Fibroblast of peridontal ligament (primary cell): ENCODE measurements at regions not wholly inside any gene's neighbourhood (a gene's known extent, or its start where the extent isn't known, plus 50 kb on each side); places are given as distances from the start of the nearest gene placed in this dataset.
"Not testable (repeated sequence)": the region's sequence is repeated elsewhere in the genome, so short reads cannot be mapped to it uniquely, and the experiment has no call there.

Experiments used
- DNase-seq: peaks from one replicate; pipeline ENCODE4 v3.0.0-alpha.2; 2010; ENCODE audit errors: extremely low read depth

GRCh38 chr20:29763821-29764511 lies 1493.5 kb upstream of the DEFB115 start:
- DNase-seq = no peak

DNA sequence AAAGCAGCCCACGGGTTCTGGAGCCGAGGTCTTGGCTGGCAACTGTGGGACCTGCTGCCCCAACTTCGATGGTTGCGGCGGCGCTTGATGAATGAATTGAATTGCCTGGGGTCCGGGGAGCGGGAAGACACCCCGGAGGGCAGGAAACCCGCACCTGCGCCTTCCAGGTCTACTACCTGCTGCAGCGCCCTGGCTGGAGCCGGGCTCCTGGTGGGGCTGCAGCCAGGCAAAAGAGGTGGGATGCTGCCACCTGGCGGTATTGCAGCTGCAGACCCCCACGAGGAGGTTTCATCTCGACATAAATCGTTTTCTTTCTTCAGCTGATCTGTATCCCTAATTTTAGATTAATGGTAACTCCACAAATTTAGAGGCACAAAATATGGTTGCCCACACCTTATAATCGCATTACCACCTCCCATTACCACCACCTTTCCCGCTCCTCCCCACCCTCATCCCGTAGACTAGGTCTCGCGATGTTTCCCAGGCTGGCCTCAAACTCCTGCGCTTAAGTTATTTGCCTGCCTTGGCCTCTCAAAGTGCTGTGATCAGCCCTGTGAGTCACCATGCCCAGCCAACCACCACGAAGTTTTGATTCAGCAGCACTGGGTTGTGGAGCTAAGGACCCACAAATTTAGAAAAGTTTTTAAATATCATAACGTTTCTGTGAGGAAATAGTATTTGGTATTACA lies 1492.4 kb upstream of the DEFB115 start:
- DNase-seq = not testable (repeated sequence)

GRCh38 chr20:29778033-29778432 lies 1479.4 kb upstream of the DEFB115 start:
- not testable (repeated sequence) for DNase-seq

- not testable (repeated sequence) for DNase-seq
Measured at GRCh38 chr20:29781217-29781616, 1476.2 kb upstream of the DEFB115 start.

- not testable (repeated sequence) for DNase-seq
Measured at GRCh38 chr20:29781891-29782290, 1475.6 kb upstream of the DEFB115 start.

DNA sequence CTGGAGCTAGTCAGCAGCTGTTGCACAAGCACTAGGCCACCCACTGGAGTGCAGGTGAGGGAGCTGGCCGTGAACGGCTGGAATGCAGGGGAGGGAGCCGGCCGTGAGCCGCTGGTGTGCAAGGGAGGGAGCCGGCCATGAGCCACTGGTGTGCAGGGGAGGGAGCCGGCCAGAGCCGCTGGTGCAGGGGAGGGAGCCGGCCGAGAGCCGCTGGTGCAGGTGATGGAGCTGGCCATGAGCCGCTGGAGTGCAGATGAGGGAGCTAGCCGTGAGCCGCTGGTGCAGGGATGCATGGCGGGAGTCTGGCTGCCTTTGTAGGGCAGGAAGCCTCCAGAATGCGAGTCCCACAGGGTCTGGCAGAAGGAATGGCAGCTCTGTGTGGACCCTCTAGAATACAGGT lies 1470.0 kb upstream of the DEFB115 start:
- DNase-seq = not testable (repeated sequence)

- DNase-seq = no peak
Measured at GRCh38 chr20:29790510-29790909, 1467.0 kb upstream of the DEFB115 start.

DNA sequence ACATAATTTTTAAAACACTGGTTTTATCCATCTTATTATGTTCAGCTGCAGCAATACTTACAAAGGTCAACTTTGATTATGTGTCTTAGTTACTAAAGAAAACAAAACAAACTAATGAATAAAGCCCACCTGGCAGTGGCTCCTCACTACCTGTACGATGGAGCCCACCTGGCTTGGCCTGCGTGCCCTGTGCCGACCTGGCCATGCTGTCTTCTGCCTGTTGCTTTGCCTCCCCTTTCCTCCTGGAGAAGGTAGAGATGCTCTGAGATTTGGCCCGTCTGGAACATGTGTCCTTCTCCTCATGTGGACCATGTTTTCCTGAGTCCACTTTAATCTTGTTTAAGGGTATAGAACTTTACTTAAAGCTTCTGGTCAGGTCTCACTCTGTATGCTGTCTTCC lies 1426.0 kb upstream of the DEFB115 start:
- DNase-seq = not testable (repeated sequence)

GRCh38 chr20:29868014-29868413 lies 1389.5 kb upstream of the DEFB115 start:
- not testable (repeated sequence) for DNase-seq

- DNase-seq = not testable (repeated sequence)
Measured at GRCh38 chr20:29868688-29869087, 1388.8 kb upstream of the DEFB115 start.

DNA sequence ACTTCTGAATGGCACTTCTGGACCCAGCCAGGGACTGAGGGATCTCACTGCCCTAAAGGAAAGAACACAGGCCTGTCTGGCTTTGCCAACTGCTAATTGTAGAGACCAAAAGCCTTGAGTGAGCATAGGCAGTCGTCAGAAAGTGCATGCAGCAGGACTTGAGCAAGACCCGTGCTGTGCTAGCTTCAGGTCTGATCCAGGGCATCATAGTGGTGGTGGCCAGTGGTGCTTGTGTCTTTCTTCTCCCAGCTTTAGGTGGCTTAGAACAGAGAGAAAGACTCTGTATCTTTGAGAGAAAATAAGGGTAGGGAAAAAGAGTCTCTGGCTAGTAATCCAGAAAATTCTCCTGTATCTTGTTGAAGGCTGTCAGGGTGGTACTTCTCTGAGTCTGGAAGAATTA lies 1385.6 kb upstream of the DEFB115 start:
- not testable (repeated sequence) for DNase-seq

- DNase-seq = peak; percentile 19
Measured at GRCh38 chr20:29873946-29874345, 1383.5 kb upstream of the DEFB115 start.

DNA sequence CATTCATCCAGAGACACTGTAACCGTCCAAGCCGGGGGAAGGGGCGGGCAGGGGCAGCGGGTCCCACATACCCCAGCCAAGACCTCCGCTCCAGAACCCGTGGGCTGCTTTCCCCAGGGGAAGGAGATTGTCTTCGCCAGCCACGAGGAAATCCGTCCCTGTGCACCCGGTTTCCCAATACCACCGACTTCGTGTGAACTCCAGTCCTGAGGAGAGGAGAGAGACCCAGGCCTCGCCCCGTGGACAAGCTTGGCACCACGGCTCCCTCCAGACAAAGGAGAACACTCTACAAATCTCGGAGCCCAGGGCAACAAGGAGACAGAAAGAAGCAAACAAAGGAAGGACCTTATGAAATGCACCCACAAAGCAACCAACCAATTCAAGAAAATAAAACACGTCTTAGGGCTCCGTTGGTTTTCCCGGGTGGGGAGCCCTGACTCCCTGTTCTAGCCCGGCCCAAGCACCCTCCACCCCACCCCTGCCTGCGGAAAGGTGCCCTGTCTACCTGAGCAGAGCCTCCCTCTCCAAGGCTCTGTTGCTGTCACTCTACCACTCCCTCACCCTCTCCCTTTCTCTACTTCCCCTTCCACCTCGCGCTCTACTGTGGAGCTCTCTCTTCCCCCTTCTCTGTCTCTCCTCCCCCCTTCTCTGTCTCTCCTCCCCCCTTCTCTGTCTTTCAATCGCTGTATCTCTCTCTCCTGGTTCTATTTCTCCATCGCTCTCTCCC lies 1382.8 kb upstream of the DEFB115 start:
- DNase-seq = no peak

DNA sequence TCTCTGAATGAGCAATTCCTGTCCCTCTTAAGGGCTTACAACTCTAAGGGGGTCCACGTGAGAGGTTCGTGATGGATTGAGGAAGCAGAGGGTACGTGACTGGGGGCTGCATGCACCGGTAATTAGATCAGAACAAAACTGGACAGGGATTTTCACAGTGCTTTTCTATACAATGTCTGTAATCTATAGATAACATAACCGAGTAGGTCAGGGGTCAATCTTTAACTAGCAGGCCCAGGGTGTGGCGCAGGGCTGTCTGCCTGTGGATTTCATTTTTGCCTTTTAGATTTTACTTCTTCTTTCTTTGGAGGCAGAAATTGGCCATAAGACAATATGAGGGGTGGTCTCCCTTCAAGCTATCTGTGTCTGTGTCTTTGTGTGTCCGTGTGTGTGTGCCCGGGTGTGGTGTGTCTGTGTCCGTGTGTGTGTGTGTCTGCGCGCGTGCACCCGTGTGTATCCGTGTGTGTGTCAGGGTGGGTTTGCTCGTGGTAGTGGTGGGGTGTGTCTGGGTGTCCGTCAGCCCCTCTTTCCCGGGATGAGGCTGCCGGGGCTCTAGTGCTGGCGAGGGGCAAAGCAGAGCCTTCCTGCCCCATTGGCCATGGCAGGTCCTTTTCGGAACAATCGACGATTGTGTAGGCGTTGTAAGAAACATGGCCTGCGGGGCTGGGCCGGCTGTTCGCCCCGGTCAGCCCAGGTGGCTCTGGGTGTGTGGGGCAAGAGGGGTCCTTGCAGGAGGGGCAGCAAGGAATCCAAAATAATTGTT lies 1382.0 kb upstream of the DEFB115 start:
- DNase-seq = not testable (repeated sequence)

DNA sequence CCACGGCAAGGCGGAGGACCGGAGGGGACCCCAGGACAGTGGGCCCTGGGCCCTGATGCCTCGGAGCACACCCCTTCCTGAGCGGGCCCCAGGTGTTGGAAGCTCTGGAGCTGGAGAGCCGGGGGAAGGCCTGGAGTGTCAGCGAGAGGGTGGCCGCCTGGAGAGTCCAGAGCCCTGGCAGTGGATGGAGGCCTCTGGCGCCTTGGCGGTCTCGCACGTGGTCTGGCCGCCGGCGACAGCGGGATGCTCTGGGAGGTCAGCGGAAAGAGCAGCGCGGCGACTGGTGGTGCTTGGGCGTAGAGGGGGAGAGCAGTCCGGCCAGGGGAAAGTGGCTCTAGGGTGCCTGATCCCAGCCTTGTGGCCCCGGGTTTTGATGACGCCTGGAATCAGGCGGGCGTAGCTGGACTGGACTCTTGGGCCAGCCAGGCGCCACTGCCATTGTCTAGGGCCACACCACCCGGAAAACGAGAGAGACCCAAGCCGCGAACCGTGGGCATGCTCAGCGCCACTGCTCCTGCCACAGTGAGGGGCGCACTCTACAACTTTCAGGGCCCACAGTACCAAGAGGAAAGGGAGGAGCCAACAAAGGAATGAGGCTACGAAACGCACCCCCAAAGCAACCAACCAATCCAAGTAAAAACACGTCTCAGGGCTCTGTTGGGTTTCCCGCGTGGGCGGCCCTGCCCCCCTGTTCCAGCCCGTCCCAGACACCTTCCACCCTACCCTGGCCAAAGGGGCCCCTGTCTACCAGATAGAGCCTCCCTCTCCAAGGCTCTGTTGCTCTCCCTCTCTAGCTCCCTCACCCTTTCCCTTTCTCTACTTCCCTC lies 1381.2 kb upstream of the DEFB115 start:
- not testable (repeated sequence) for DNase-seq

- no peak for DNase-seq
Measured at GRCh38 chr20:29876911-29877285, 1380.6 kb upstream of the DEFB115 start.

DNA sequence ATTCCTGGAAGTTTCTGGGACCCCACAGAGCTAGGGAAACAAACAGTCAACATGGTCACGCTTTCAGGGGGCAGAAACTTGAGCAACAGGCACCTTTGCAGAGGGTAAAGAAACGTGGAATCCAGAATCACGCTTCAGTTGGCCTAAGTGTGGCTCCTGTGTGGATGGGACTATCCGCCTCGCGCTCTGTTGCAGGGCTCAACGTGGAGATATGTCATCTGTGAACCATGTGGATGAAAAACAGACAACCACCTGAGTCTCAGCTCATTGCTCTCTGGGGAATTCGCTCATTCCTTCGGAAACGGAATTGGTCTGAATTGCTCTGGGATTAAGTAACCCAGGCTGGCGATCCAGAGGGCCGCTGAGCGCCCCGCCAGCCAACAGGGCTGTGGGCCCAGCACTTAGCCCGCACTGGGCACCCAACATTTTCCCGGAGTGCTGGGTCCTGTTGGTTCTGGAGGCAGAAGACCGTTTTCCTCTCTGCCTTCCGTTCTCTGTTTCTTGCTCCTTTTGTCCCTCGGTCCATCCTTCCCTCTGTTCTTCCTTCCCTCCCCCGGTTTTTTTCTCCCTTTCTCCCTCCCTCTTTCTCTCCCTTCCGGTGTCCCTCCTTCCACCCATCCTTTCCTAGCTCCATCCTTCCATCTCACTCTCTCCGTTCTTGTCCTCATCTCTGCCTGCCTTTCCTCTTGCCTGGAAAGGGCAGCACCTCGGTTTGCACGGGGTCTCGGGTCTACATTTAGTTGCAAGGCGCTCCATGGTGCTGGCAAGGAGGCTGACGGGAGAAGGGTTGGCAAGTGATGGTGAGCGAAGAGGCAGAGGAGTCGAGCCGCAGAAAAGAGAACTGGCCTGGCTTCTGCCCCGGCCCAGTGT lies 1379.8 kb upstream of the DEFB115 start:
- not testable (repeated sequence) for DNase-seq

DNA sequence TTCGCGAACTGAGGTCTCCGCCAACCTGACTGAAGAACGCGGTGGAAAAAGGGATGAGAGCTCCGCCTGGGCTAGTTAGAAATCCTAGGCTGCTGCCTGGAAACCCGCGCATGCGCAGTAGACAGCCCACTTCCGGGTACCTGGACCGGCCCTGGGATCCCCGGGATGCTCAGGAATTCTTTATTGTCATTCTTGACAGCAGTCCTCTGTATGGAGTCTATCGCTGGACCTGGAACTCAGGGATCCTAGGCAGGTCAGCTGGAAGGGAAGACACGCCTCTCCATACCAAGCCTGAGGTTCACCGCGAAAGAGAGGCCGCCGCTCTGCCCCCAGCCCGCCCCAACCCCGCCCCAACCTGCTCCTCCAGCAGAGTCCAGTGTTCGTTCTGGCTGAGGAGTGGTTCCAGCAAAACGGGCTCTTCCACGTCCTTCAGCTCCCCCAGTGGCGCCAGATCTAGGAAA lies 1379.2 kb upstream of the DEFB115 start:
- DNase-seq = peak; percentile 12

- no peak for DNase-seq
Measured at GRCh38 chr20:29878777-29879442, 1378.6 kb upstream of the DEFB115 start.
